Hepatocyte (in vitro differentiated cells): ENCODE measurements at regions not wholly inside any gene's neighbourhood (a gene's known extent, or its start where the extent isn't known, plus 50 kb on each side); places are given as distances from the start of the nearest gene placed in this dataset.

ENCODE experiments used
- DNase-seq: peaks from one replicate; pipeline ENCODE4 v3.0.0-alpha.2; 2016; ENCODE audit warnings: low spot score
- H2AFZ ChIP-seq: fragments of 200-600 bp; sonication (generic); 2 replicates; pipeline ENCODE4 v1.6.0; 2016; ENCODE audit warnings: antibody characterized with exemption, mild to moderate bottlenecking
- H3K27ac ChIP-seq: fragments of 200-600 bp; sonication (generic); 2 replicates; pipeline ENCODE4 v1.5.1; 2016; ENCODE audit warnings: mild to moderate bottlenecking
- H3K27me3 ChIP-seq: fragments of 200-600 bp; sonication (generic); 2 replicates; pipeline ENCODE4 v1.6.1; 2016
- H3K36me3 ChIP-seq: fragments of 200-600 bp; sonication (generic); replicated peaks from 2 replicates; pipeline ENCODE4 v1.5.1; 2016; ENCODE audit warnings: low read depth; ENCODE audit not compliant: insufficient read depth
- H3K4me1 ChIP-seq: fragments of 200-600 bp; sonication (generic); 2 replicates; pipeline ENCODE4 v1.5.1; 2016; ENCODE audit warnings: mild to moderate bottlenecking, moderate library complexity; ENCODE audit not compliant: insufficient read depth
- H3K4me2 ChIP-seq: fragments of 200-600 bp; sonication (generic); 2 replicates; pipeline ENCODE4 v1.6.0; 2016
- H3K4me3 ChIP-seq: fragments of 200-600 bp; sonication (generic); 2 replicates; pipeline ENCODE4 v1.5.1; 2016; ENCODE audit warnings: mild to moderate bottlenecking
- H3K79me2 ChIP-seq: fragments of 200-600 bp; sonication (generic); 2 replicates; pipeline ENCODE4 v1.6.0; 2017; ENCODE audit warnings: mild to moderate bottlenecking
- H3K9me2 ChIP-seq: fragments of 200-600 bp; sonication (generic); replicated peaks from 2 replicates; pipeline ENCODE4 v1.6.0; 2017; ENCODE audit warnings: mild to moderate bottlenecking; ENCODE audit not compliant: insufficient read depth
- H3K9me3 ChIP-seq: fragments of 200-600 bp; sonication (generic); 2 replicates; pipeline ENCODE4 v1.5.1; 2016; ENCODE audit warnings: low read depth, mild to moderate bottlenecking
- H4K20me1 ChIP-seq: fragments of 200-600 bp; sonication (generic); 2 replicates; pipeline ENCODE4 v1.6.0; 2016; ENCODE audit warnings: mild to moderate bottlenecking; ENCODE audit not compliant: insufficient read depth, poor library complexity, severe bottlenecking
- EZH2 ChIP-seq: fragments of 200-600 bp; sonication (generic); IDR thresholded peaks from 2 replicates; pipeline ENCODE4 v1.6.1; 2016; ENCODE audit warnings: antibody characterized with exemption, mild to moderate bottlenecking, borderline replicate concordance
- EZH2phosphoT487 ChIP-seq: fragments of 200-600 bp; sonication (generic); IDR thresholded peaks from one replicate; pipeline ENCODE4 v1.6.1; 2018; ENCODE audit warnings: antibody characterized with exemption, mild to moderate bottlenecking, low read depth, moderate library complexity; ENCODE audit not compliant: unreplicated experiment, severe bottlenecking
- WGBS: methylation state at CpG from one replicate; pipeline ENCODE4 v1.1.6; 2016; ENCODE audit warnings: low lambda C conversion rate; ENCODE audit errors: missing lambda C conversion rate; 5-methylcytosine and 5-hydroxymethylcytosine counted together
- TF ChIP-seq, protein P1 (sequence below): fragments of 200-600 bp; sonication (generic); IDR thresholded peaks from 2 replicates; pipeline ENCODE4 v1.5.1; 2016; ENCODE audit warnings: antibody characterized with exemption, mild to moderate bottlenecking; ENCODE audit not compliant: poor library complexity

DNA sequence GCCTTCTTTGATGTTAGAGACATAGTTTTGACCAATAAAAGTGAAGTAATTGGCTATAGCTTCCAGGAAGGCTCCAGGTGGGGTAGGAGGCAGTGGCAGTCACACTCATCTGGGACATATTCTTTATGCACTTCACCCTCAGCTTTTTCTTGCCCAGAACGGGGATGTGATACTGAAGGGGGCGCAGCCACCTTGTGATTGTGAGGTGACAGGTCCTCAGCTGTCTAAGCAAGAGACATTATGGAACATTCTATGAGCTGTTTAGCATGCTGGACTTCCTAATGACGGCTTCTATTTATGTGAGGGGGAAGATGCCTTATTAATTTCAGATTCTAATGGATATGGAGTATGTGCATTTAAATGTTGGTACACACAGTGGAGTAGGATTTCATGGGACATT lies 151.3 kb upstream of the ZFP64 start:
- H3K27ac ChIP-seq = no peak overlapping the region
- no peaks in the 10 kb centered on the region for H3K4me1 ChIP-seq
- H3K27me3 ChIP-seq = no peaks in the 10 kb centered on the region
- TF ChIP-seq, protein P1, sequence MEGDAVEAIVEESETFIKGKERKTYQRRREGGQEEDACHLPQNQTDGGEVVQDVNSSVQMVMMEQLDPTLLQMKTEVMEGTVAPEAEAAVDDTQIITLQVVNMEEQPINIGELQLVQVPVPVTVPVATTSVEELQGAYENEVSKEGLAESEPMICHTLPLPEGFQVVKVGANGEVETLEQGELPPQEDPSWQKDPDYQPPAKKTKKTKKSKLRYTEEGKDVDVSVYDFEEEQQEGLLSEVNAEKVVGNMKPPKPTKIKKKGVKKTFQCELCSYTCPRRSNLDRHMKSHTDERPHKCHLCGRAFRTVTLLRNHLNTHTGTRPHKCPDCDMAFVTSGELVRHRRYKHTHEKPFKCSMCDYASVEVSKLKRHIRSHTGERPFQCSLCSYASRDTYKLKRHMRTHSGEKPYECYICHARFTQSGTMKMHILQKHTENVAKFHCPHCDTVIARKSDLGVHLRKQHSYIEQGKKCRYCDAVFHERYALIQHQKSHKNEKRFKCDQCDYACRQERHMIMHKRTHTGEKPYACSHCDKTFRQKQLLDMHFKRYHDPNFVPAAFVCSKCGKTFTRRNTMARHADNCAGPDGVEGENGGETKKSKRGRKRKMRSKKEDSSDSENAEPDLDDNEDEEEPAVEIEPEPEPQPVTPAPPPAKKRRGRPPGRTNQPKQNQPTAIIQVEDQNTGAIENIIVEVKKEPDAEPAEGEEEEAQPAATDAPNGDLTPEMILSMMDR = no peak
- TF ChIP-seq EZH2 (no peak), EZH2phosphoT487 (no peak)
- no peaks in the 10 kb centered on the region for H4K20me1 ChIP-seq
- no peak overlapping the region for H3K4me2 ChIP-seq
- H3K4me3 ChIP-seq = no peak overlapping the region
- 83% methylated on average over 3 of the region's 3 CpGs for WGBS
- no peaks in the 10 kb centered on the region for H3K79me2 ChIP-seq
- no peak overlapping the region for H2AFZ ChIP-seq
- no peaks in the 10 kb centered on the region for H3K9me2 ChIP-seq
- H3K9me3 ChIP-seq = no peaks in the 10 kb centered on the region
- no peak for DNase-seq
- H3K36me3 ChIP-seq = no peaks in the 10 kb centered on the region

DNA sequence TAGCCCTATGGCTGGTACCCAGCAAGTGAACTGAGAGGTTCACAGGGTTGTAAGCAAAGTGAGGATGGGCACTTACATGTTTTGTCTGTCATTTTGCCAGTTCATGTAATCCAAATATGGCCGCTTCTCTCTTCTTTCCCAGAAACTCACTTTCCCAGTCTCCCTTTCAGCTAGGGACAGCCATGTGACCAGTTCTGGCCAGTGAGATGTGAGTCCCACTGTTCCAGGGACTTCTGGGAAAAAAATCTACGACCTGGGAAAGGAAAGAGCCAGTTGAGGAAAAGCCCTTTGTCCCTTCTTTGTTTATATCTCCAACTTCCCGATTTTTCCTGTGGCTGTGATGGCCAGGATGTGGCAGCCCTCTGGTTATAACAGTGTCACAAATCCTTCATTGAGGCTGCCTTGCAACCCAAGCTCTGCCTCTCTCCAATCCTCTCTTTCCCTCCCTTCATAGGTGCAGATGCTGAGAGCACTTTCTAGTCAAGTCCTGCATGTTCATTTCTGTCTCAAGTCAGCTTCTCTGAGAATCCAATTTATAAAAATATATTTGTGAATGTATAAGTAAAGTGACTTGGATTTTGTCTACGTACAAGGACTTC lies 148.6 kb upstream of the ZFP64 start:
- no peak overlapping the region for H3K4me2 ChIP-seq
- whole genome bisulfite sequencing = 80% methylated on average over 4 of the region's 4 CpGs
- H3K9me3 ChIP-seq = no peaks in the 10 kb centered on the region

DNA sequence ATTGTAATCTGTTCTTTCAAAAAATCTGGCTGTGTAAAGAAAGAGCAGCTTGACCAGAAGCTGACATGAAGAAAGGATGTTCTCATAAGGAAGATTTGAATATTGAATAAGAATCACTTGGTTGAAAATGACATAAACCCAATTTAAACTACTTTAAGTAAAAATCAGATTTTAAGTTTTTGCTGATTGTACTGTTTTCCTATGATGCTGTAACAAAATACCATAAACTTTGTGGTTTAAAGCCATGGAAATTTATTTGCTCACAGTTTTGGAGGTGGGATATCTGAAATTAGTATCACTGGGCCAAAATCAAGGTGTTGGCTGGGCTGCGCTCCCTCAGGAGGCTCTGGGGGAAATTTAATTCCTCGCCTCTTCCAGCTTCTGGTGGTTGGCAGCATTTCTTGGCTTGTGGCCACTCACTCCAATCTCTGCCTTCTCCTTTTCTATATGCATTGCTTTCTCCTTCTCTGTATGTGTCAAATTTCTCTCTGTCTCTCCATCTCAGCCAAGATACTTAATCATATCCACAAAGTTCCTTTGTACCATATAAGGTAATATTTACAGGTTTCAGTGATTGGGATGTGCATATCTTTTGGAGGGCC lies 141.2 kb upstream of the ZFP64 start:
- DNase-seq = no peak
- Histone ChIP-seq H4K20me1 (no peaks in the 10 kb centered on the region), H3K27me3 (peaks cover 2% of the 10 kb centered on the region), H3K4me1 (no peaks in the 10 kb centered on the region), H2AFZ (no peak overlapping the region), H3K9me2 (no peaks in the 10 kb centered on the region), H3K27ac (no peak overlapping the region), H3K79me2 (no peaks in the 10 kb centered on the region), H3K9me3 (no peaks in the 10 kb centered on the region), H3K36me3 (no peaks in the 10 kb centered on the region), H3K4me3 (no peak overlapping the region), H3K4me2 (no peak overlapping the region)
- TF ChIP-seq, protein P1 = no peak
- TF ChIP-seq EZH2phosphoT487 = no peak
- no peak for TF ChIP-seq EZH2
- WGBS = 91% methylated on average over 2 of the region's 2 CpGs

More for the DNA sequence above, 148.6 kb upstream of the ZFP64 start:
- TF ChIP-seq, protein P1 = no peak
- TF ChIP-seq EZH2phosphoT487 (no peak), EZH2 (no peak)
- DNase-seq = no peak
- no peaks in the 10 kb centered on the region for H3K27me3 ChIP-seq
- no peaks in the 10 kb centered on the region for H3K79me2 ChIP-seq
- no peaks in the 10 kb centered on the region for H3K36me3 ChIP-seq
- no peaks in the 10 kb centered on the region for H3K4me1 ChIP-seq
- H4K20me1 ChIP-seq = no peaks in the 10 kb centered on the region
- H3K4me3 ChIP-seq = no peak overlapping the region
- H3K27ac ChIP-seq = no peak overlapping the region
- H3K9me2 ChIP-seq = no peaks in the 10 kb centered on the region
- H2AFZ ChIP-seq = no peak overlapping the region
